Testis (tissue), 2 donors: ENCODE measurements at regions not wholly inside any gene's neighbourhood (a gene's known extent, or its start where the extent isn't known, plus 50 kb on each side); places are given as distances from the start of the nearest gene placed in this dataset.

Experiments
- POLR2A ChIP-seq: fragments of 450-650 bp; IDR thresholded peaks from one replicate; pipeline ENCODE4 v1.6.1; 2017; ENCODE audit warnings: antibody characterized with exemption, mild to moderate bottlenecking, moderate library complexity
- TF ChIP-seq, protein P1 (sequence below), 3 experiments: fragments of 450-650 bp in 2 of 3; fragments of 200-600 bp in 1 of 3; sonication (generic) in 1 of 3; IDR thresholded peaks; one replicate each; pipeline ENCODE4 v1.5.1; 2016 to 2019; ENCODE audit warnings: antibody characterized with exemption in 3 of 3, mild to moderate bottlenecking in 2 of 3, moderate library complexity in 1 of 3

DNA sequence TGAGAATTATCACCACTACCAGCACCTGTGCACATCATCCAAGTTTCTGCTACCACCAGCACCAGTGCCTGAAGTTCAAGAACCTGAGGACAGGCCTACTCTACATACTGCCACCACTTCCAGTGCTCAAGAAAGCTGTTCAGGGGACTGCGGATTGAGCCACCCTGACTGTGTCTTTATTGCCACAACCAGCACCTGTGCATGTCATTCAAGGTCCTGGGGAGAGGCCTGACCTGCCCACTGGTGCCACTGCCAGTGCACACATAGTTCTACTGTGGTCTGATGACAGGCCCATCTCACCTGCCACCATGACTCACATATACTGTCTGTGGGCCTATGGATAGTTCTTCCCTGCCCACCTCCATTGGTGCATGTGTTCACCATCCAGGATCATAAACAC is 559.4 kb downstream of the COL12A1 start:
- TF ChIP-seq, protein P1, sequence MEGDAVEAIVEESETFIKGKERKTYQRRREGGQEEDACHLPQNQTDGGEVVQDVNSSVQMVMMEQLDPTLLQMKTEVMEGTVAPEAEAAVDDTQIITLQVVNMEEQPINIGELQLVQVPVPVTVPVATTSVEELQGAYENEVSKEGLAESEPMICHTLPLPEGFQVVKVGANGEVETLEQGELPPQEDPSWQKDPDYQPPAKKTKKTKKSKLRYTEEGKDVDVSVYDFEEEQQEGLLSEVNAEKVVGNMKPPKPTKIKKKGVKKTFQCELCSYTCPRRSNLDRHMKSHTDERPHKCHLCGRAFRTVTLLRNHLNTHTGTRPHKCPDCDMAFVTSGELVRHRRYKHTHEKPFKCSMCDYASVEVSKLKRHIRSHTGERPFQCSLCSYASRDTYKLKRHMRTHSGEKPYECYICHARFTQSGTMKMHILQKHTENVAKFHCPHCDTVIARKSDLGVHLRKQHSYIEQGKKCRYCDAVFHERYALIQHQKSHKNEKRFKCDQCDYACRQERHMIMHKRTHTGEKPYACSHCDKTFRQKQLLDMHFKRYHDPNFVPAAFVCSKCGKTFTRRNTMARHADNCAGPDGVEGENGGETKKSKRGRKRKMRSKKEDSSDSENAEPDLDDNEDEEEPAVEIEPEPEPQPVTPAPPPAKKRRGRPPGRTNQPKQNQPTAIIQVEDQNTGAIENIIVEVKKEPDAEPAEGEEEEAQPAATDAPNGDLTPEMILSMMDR (IDR thresholded peaks at IDR 0.05) = no peak
- no peak for TF ChIP-seq POLR2A
